GM18868 (cell line): ENCODE measurements at regions not wholly inside any gene's neighbourhood (a gene's known extent, or its start where the extent isn't known, plus 50 kb on each side); places are given as distances from the start of the nearest gene placed in this dataset.
"Not testable (repeated sequence)": the region's sequence is repeated elsewhere in the genome, so short reads cannot be mapped to it uniquely, and the experiment has no call there.

Source experiments
- ATAC-seq: cut with Tn5 transposase; IDR thresholded peaks from one replicate; pipeline ENCODE4 v1.9.1; 2021; ENCODE audit warnings: mild to moderate bottlenecking, moderate library complexity; ENCODE audit not compliant: unreplicated experiment

- ATAC-seq = no peak
Measured at GRCh38 chr3:20572473-20572872, 386.5 kb upstream of the SGO1 start.

- ATAC-seq = no peak
Measured at GRCh38 chr3:20569310-20569709, 383.3 kb upstream of the SGO1 start.

GRCh38 chr3:20564966-20565365 is 379.0 kb upstream of the SGO1 start:
- ATAC-seq = no peak

- no peak for ATAC-seq
Measured at GRCh38 chr3:20563985-20564384, 378.0 kb upstream of the SGO1 start.

GRCh38 chr3:20563251-20563650 is 377.2 kb upstream of the SGO1 start:
- ATAC-seq = no peak

- no peak for ATAC-seq
Measured at GRCh38 chr3:20561166-20561565, 375.2 kb upstream of the SGO1 start.

- ATAC-seq = not testable (repeated sequence)
Measured at GRCh38 chr3:20560446-20560845, 374.4 kb upstream of the SGO1 start.

- ATAC-seq = no peak
Measured at GRCh38 chr3:20558161-20558560, 372.2 kb upstream of the SGO1 start.

GRCh38 chr3:20556661-20557060 is 370.7 kb upstream of the SGO1 start:
- ATAC-seq = no peak

GRCh38 chr3:20552605-20553275 is 366.7 kb upstream of the SGO1 start:
- no peak for ATAC-seq

GRCh38 chr3:20547361-20548269 is 361.6 kb upstream of the SGO1 start:
- not testable (repeated sequence) for ATAC-seq

- ATAC-seq = no peak
Measured at GRCh38 chr3:20546636-20547035, 360.6 kb upstream of the SGO1 start.

GRCh38 chr3:20543535-20544226 is 357.7 kb upstream of the SGO1 start:
- no peak for ATAC-seq

GRCh38 chr3:20540066-20540465 is 354.1 kb upstream of the SGO1 start:
- no peak for ATAC-seq

- ATAC-seq = no peak
Measured at GRCh38 chr3:20539666-20540065, 353.7 kb upstream of the SGO1 start.

GRCh38 chr3:20537234-20537633 is 351.2 kb upstream of the SGO1 start:
- ATAC-seq = no peak

- no peak for ATAC-seq
Measured at GRCh38 chr3:20529911-20530310, 343.9 kb upstream of the SGO1 start.

- ATAC-seq = no peak
Measured at GRCh38 chr3:20528180-20528770, 342.3 kb upstream of the SGO1 start.

GRCh38 chr3:20527368-20527767 is 341.4 kb upstream of the SGO1 start:
- ATAC-seq = no peak

- ATAC-seq = no peak
Measured at GRCh38 chr3:20524328-20524727, 338.3 kb upstream of the SGO1 start.

- no peak for ATAC-seq
Measured at GRCh38 chr3:20523293-20523692, 337.3 kb upstream of the SGO1 start.
